WTC11 (cell line): ENCODE measurements at regions not wholly inside any gene's neighbourhood (a gene's known extent, or its start where the extent isn't known, plus 50 kb on each side); places are given as distances from the start of the nearest gene placed in this dataset.

Experiments used
- ATAC-seq: fragments of 200-7000 bp; cut with Tn5 transposase; 2 replicates; pipeline ENCODE4 v1.10.0; 2021; ENCODE audit warnings: mild to moderate bottlenecking, moderate library complexity
- CTCF ChIA-PET: fragments of 300-600 bp; sonication (Branson Sonifier 250); formaldehyde crosslinking; loops from one replicate; lab custom pipeline; 2021; ENCODE audit warnings: antibody characterized with exemption; lab: Charles Lee
- POLR2A ChIA-PET: fragments of 350-600 bp; sonication (Branson Sonifier 250); formaldehyde crosslinking; loops from one replicate; lab custom pipeline; 2021; ENCODE audit warnings: antibody characterized with exemption; lab: Charles Lee
- DNase-seq: peaks from one replicate; pipeline ENCODE4 v3.0.0; 2021; ENCODE audit warnings: low spot score
- H3K27ac Mint-ChIP-seq: 2 replicates; pipeline ENCODE4 v1.8.0; 2021; ENCODE audit warnings: mixed read lengths
- H3K27me3 Mint-ChIP-seq: 2 replicates; pipeline ENCODE4 v1.8.0; 2021; ENCODE audit warnings: low read depth, mild to moderate bottlenecking, moderate library complexity, mixed read lengths
- H3K36me3 Mint-ChIP-seq: 2 replicates; pipeline ENCODE4 v1.8.0; 2021; ENCODE audit warnings: mixed read lengths
- H3K4me1 Mint-ChIP-seq: 2 replicates; pipeline ENCODE4 v1.8.0; 2022; ENCODE audit warnings: mixed read lengths
- H3K4me3 Mint-ChIP-seq: 2 replicates; pipeline ENCODE4 v1.8.0; 2021; ENCODE audit warnings: mild to moderate bottlenecking, moderate library complexity, mixed read lengths
- H3K9me3 Mint-ChIP-seq: 2 replicates; pipeline ENCODE4 v1.8.0; 2021; ENCODE audit warnings: mixed read lengths
- EMX1 ChIP-seq: fragments of 250-450 bp; sonication (Bioruptor Pico); IDR thresholded peaks from 2 replicates; pipeline ENCODE4 v1.8.0; 2021; ENCODE audit warnings: mild to moderate bottlenecking
- ESRRA ChIP-seq: sonication (generic); formaldehyde crosslinking; IDR thresholded peaks from 2 replicates; pipeline ENCODE4 v1.8.1; 2022; ENCODE audit warnings: mild to moderate bottlenecking, missing genetic modification reagents, borderline replicate concordance
- ETV6 ChIP-seq: sonication (generic); formaldehyde crosslinking; IDR thresholded peaks from 2 replicates; pipeline ENCODE4 v1.8.1; 2022; ENCODE audit warnings: mild to moderate bottlenecking, missing genetic modification reagents
- GTF2I ChIP-seq: fragments of 250-450 bp; sonication (Bioruptor Pico); conservative IDR thresholded peaks from 2 replicates; pipeline ENCODE4 v1.4.0; 2021; ENCODE audit warnings: mild to moderate bottlenecking
- IRF2 ChIP-seq: sonication (generic); formaldehyde crosslinking; IDR thresholded peaks from 2 replicates; pipeline ENCODE4 v1.8.0; 2022; ENCODE audit warnings: low read depth, missing genetic modification reagents, borderline replicate concordance
- NFE2L1 ChIP-seq: sonication (generic); formaldehyde crosslinking; IDR thresholded peaks from 2 replicates; pipeline ENCODE4 v1.8.1; 2023; ENCODE audit warnings: missing genetic modification reagents
- NR2C2 ChIP-seq: sonication (generic); formaldehyde crosslinking; IDR thresholded peaks from 2 replicates; pipeline ENCODE4 v1.8.0; 2022; ENCODE audit warnings: mild to moderate bottlenecking, missing genetic modification reagents
- SP1 ChIP-seq: sonication (generic); formaldehyde crosslinking; conservative IDR thresholded peaks from 2 replicates; pipeline ENCODE4 v1.8.1; 2022; ENCODE audit warnings: missing genetic modification reagents
- TCF7 ChIP-seq: sonication (generic); formaldehyde crosslinking; IDR thresholded peaks from 2 replicates; pipeline ENCODE4 v1.8.0; 2022; ENCODE audit warnings: mild to moderate bottlenecking, low read depth, missing genetic modification reagents, moderate library complexity
- ZBTB21 ChIP-seq: sonication (generic); formaldehyde crosslinking; IDR thresholded peaks from 2 replicates; pipeline ENCODE4 v1.8.1; 2023; ENCODE audit warnings: mild to moderate bottlenecking, missing genetic modification reagents, borderline replicate concordance
- ZNF138 ChIP-seq: sonication (generic); formaldehyde crosslinking; conservative IDR thresholded peaks from 2 replicates; pipeline ENCODE4 v1.8.1; 2022; ENCODE audit warnings: mild to moderate bottlenecking, moderate library complexity, missing genetic modification reagents
- ZNF263 ChIP-seq: sonication (generic); formaldehyde crosslinking; IDR thresholded peaks from 2 replicates; pipeline ENCODE4 v1.8.1; 2022; ENCODE audit warnings: low read depth, mild to moderate bottlenecking, moderate library complexity, missing genetic modification reagents
- TF ChIP-seq, protein P1 (sequence below): sonication (generic); formaldehyde crosslinking; IDR thresholded peaks from 2 replicates; pipeline ENCODE4 v1.8.0; 2022; ENCODE audit warnings: missing genetic modification reagents
- TF ChIP-seq, protein P2 (sequence below): fragments of 250-450 bp; sonication (Bioruptor Pico); IDR thresholded peaks from 2 replicates; pipeline ENCODE4 v1.9.0; 2021; ENCODE audit warnings: mild to moderate bottlenecking
- TF ChIP-seq, protein P3 (sequence below): fragments of 250-450 bp; sonication (Bioruptor Pico); IDR thresholded peaks from 2 replicates; pipeline ENCODE4 v1.9.0; 2021; ENCODE audit warnings: mild to moderate bottlenecking
- TF ChIP-seq, protein P4 (sequence below): sonication (generic); formaldehyde crosslinking; IDR thresholded peaks from 2 replicates; pipeline ENCODE4 v1.8.1; 2023; ENCODE audit warnings: mild to moderate bottlenecking, moderate library complexity, missing genetic modification reagents
- TF ChIP-seq, protein P5 (sequence below): sonication (generic); formaldehyde crosslinking; IDR thresholded peaks from 2 replicates; pipeline ENCODE4 v1.8.0; 2023; ENCODE audit warnings: missing genetic modification reagents, mild to moderate bottlenecking, borderline replicate concordance
- TF ChIP-seq, protein P6 (sequence below): sonication (generic); formaldehyde crosslinking; IDR thresholded peaks from 2 replicates; pipeline ENCODE4 v1.8.1; 2022; ENCODE audit warnings: missing genetic modification reagents, borderline replicate concordance
- TF ChIP-seq, protein P7 (sequence below): fragments of 250-450 bp; sonication (Bioruptor Pico); IDR thresholded peaks from 2 replicates; pipeline ENCODE4 v1.8.0; 2021; ENCODE audit warnings: mild to moderate bottlenecking

DNA sequence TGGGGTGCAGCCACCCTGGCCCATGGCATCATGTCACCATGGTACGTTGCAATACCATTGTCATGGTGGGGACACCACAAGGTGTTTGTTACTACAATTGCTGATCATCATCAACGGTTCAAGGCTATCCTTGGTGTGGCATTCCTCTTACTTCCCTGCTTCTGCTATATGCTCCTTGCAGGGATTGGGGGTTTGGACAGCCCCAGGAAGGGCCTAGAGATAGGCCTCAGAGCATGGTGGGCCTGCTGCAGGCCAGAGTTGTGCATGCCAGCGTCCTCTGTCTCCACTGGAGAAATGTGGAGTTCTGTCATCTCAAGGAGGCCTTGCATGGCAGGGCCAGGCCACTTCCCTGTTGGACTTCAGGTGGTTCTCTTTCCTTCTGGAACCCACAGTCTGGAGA is 234.6 kb upstream of the MKI67 start:
- Mint-ChIP-seq H3K36me3 (peaks cover 10% of the 10 kb centered on the region), H3K4me3 (no peak overlapping the region), H3K27ac (no peak overlapping the region), H3K4me1 (no peaks in the 10 kb centered on the region), H3K27me3 (no peaks in the 10 kb centered on the region; the same call in 1 of the 2 replicates), H3K9me3 (peaks cover 43% of the 10 kb centered on the region)
- ChIA-PET CTCF (no interaction called here), POLR2A (no interaction called here)
- ATAC-seq (no peak), DNase-seq (no peak)
- no peak for TF ChIP-seq SP1
- no peak for TF ChIP-seq GTF2I (CRISPR knock-in tag)
- TF ChIP-seq ZBTB21: no peak
- TF ChIP-seq, protein P1, sequence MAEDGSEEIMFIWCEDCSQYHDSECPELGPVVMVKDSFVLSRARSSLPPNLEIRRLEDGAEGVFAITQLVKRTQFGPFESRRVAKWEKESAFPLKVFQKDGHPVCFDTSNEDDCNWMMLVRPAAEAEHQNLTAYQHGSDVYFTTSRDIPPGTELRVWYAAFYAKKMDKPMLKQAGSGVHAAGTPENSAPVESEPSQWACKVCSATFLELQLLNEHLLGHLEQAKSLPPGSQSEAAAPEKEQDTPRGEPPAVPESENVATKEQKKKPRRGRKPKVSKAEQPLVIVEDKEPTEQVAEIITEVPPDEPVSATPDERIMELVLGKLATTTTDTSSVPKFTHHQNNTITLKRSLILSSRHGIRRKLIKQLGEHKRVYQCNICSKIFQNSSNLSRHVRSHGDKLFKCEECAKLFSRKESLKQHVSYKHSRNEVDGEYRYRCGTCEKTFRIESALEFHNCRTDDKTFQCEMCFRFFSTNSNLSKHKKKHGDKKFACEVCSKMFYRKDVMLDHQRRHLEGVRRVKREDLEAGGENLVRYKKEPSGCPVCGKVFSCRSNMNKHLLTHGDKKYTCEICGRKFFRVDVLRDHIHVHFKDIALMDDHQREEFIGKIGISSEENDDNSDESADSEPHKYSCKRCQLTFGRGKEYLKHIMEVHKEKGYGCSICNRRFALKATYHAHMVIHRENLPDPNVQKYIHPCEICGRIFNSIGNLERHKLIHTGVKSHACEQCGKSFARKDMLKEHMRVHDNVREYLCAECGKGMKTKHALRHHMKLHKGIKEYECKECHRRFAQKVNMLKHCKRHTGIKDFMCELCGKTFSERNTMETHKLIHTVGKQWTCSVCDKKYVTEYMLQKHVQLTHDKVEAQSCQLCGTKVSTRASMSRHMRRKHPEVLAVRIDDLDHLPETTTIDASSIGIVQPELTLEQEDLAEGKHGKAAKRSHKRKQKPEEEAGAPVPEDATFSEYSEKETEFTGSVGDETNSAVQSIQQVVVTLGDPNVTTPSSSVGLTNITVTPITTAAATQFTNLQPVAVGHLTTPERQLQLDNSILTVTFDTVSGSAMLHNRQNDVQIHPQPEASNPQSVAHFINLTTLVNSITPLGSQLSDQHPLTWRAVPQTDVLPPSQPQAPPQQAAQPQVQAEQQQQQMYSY (CRISPR knock-in tag): no peak
- no peak for TF ChIP-seq ZNF138
- TF ChIP-seq NR2C2: no peak
- TF ChIP-seq, protein P2, sequence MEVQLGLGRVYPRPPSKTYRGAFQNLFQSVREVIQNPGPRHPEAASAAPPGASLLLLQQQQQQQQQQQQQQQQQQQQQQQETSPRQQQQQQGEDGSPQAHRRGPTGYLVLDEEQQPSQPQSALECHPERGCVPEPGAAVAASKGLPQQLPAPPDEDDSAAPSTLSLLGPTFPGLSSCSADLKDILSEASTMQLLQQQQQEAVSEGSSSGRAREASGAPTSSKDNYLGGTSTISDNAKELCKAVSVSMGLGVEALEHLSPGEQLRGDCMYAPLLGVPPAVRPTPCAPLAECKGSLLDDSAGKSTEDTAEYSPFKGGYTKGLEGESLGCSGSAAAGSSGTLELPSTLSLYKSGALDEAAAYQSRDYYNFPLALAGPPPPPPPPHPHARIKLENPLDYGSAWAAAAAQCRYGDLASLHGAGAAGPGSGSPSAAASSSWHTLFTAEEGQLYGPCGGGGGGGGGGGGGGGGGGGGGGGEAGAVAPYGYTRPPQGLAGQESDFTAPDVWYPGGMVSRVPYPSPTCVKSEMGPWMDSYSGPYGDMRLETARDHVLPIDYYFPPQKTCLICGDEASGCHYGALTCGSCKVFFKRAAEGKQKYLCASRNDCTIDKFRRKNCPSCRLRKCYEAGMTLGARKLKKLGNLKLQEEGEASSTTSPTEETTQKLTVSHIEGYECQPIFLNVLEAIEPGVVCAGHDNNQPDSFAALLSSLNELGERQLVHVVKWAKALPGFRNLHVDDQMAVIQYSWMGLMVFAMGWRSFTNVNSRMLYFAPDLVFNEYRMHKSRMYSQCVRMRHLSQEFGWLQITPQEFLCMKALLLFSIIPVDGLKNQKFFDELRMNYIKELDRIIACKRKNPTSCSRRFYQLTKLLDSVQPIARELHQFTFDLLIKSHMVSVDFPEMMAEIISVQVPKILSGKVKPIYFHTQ (CRISPR knock-in tag): no peak
- TF ChIP-seq, protein P3, sequence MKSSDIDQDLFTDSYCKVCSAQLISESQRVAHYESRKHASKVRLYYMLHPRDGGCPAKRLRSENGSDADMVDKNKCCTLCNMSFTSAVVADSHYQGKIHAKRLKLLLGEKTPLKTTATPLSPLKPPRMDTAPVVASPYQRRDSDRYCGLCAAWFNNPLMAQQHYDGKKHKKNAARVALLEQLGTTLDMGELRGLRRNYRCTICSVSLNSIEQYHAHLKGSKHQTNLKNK: no peak
- no peak for TF ChIP-seq EMX1 (CRISPR knock-in tag)
- TF ChIP-seq, protein P4, sequence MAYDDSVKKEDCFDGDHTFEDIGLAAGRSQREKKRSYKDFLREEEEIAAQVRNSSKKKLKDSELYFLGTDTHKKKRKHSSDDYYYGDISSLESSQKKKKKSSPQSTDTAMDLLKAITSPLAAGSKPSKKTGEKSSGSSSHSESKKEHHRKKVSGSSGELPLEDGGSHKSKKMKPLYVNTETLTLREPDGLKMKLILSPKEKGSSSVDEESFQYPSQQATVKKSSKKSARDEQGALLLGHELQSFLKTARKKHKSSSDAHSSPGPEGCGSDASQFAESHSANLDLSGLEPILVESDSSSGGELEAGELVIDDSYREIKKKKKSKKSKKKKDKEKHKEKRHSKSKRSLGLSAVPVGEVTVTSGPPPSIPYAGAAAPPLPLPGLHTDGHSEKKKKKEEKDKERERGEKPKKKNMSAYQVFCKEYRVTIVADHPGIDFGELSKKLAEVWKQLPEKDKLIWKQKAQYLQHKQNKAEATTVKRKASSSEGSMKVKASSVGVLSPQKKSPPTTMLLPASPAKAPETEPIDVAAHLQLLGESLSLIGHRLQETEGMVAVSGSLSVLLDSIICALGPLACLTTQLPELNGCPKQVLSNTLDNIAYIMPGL (CRISPR knock-in tag): no peak
- TF ChIP-seq, protein P5, sequence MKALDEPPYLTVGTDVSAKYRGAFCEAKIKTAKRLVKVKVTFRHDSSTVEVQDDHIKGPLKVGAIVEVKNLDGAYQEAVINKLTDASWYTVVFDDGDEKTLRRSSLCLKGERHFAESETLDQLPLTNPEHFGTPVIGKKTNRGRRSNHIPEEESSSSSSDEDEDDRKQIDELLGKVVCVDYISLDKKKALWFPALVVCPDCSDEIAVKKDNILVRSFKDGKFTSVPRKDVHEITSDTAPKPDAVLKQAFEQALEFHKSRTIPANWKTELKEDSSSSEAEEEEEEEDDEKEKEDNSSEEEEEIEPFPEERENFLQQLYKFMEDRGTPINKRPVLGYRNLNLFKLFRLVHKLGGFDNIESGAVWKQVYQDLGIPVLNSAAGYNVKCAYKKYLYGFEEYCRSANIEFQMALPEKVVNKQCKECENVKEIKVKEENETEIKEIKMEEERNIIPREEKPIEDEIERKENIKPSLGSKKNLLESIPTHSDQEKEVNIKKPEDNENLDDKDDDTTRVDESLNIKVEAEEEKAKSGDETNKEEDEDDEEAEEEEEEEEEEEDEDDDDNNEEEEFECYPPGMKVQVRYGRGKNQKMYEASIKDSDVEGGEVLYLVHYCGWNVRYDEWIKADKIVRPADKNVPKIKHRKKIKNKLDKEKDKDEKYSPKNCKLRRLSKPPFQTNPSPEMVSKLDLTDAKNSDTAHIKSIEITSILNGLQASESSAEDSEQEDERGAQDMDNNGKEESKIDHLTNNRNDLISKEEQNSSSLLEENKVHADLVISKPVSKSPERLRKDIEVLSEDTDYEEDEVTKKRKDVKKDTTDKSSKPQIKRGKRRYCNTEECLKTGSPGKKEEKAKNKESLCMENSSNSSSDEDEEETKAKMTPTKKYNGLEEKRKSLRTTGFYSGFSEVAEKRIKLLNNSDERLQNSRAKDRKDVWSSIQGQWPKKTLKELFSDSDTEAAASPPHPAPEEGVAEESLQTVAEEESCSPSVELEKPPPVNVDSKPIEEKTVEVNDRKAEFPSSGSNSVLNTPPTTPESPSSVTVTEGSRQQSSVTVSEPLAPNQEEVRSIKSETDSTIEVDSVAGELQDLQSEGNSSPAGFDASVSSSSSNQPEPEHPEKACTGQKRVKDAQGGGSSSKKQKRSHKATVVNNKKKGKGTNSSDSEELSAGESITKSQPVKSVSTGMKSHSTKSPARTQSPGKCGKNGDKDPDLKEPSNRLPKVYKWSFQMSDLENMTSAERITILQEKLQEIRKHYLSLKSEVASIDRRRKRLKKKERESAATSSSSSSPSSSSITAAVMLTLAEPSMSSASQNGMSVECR (CRISPR knock-in tag): no peak
- no peak for TF ChIP-seq ESRRA (CRISPR knock-in tag)
- no peak for TF ChIP-seq NFE2L1 (CRISPR knock-in tag)
- TF ChIP-seq, protein P6, sequence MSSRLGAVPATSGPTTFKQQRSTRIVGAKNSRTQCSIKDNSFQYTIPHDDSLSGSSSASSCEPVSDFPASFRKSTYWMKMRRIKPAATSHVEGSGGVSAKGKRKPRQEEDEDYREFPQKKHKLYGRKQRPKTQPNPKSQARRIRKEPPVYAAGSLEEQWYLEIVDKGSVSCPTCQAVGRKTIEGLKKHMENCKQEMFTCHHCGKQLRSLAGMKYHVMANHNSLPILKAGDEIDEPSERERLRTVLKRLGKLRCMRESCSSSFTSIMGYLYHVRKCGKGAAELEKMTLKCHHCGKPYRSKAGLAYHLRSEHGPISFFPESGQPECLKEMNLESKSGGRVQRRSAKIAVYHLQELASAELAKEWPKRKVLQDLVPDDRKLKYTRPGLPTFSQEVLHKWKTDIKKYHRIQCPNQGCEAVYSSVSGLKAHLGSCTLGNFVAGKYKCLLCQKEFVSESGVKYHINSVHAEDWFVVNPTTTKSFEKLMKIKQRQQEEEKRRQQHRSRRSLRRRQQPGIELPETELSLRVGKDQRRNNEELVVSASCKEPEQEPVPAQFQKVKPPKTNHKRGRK (CRISPR knock-in tag): no peak
- TF ChIP-seq IRF2 (CRISPR knock-in tag): no peak
- TF ChIP-seq, protein P7, sequence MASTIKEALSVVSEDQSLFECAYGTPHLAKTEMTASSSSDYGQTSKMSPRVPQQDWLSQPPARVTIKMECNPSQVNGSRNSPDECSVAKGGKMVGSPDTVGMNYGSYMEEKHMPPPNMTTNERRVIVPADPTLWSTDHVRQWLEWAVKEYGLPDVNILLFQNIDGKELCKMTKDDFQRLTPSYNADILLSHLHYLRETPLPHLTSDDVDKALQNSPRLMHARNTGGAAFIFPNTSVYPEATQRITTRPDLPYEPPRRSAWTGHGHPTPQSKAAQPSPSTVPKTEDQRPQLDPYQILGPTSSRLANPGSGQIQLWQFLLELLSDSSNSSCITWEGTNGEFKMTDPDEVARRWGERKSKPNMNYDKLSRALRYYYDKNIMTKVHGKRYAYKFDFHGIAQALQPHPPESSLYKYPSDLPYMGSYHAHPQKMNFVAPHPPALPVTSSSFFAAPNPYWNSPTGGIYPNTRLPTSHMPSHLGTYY (CRISPR knock-in tag): no peak
- no peak for TF ChIP-seq TCF7 (CRISPR knock-in tag)
- TF ChIP-seq ZNF263 (CRISPR knock-in tag): no peak
- TF ChIP-seq ETV6 (CRISPR knock-in tag): no peak
